B cell (primary cell): ENCODE measurements at regions not wholly inside any gene's neighbourhood (a gene's known extent, or its start where the extent isn't known, plus 50 kb on each side); places are given as distances from the start of the nearest gene placed in this dataset.

Source experiments
- ATAC-seq: fragments of 200-7000 bp; cut with Tn5 transposase; one replicate; pipeline ENCODE4 v1.10.0; 2021; ENCODE audit warnings: low read depth, mild to moderate bottlenecking, moderate number of reproducible peaks, moderate library complexity
- CTCF ChIA-PET: fragments of 350-600 bp; sonication (Branson Sonifier 250); formaldehyde crosslinking; loops from one replicate; lab custom pipeline; 2021; ENCODE audit warnings: antibody characterized with exemption, inconsistent platforms; lab: Charles Lee
- POLR2A ChIA-PET: fragments of 350-600 bp; sonication (Branson Sonifier 250); formaldehyde crosslinking; loops from one replicate; lab custom pipeline; 2021; ENCODE audit warnings: antibody characterized with exemption; lab: Charles Lee
- DNase-seq: peaks from one replicate; pipeline ENCODE4 v3.0.0; 2013
- H2AFZ ChIP-seq: 2 replicates; pipeline ENCODE4 v1.6.1; 2012; ENCODE audit warnings: mild to moderate bottlenecking, low read depth, low read length; ENCODE audit not compliant: insufficient read depth, poor library complexity, severe bottlenecking
- H3K27ac ChIP-seq, 2 donors: 1 replicate in 1 of 2; 2 replicates in 1 of 2; pipeline ENCODE4 v1.5.1; 2012 to 2013; ENCODE audit warnings: low read length in 2 of 2, mild to moderate bottlenecking in 2 of 2, moderate library complexity in 1 of 2
- H3K27me3 ChIP-seq, 4 experiments: fragments of 200-600 bp in 1 of 4; sonication (generic) in 1 of 4; replicated peaks in 1 of 4; 1 replicate in 2 of 4; 2 replicates in 2 of 4; pipeline versions ENCODE4 v1.6.1 to v1.7.0; 2013 to 2016; ENCODE audit warnings: low read length in 3 of 4, mild to moderate bottlenecking in 2 of 4, mixed read lengths in 1 of 4, moderate library complexity in 1 of 4; ENCODE audit not compliant: insufficient read depth in 4 of 4, control insufficient read depth in 3 of 4; ENCODE audit errors: control extremely low read depth in 1 of 4
- H3K36me3 ChIP-seq, 2 experiments: replicated peaks in 1 of 2; 1 replicate in 1 of 2; 2 replicates in 1 of 2; pipeline versions ENCODE4 v1.6.1 to v1.7.1; 2013; ENCODE audit warnings: low read length in 1 of 2; ENCODE audit not compliant: insufficient read depth in 2 of 2, control insufficient read depth in 1 of 2; ENCODE audit errors: control extremely low read depth in 1 of 2, extremely low read depth in 1 of 2
- H3K4me1 ChIP-seq, 2 donors: fragments of 200-600 bp in 1 of 2; sonication (generic) in 1 of 2; 1 replicate in 1 of 2; 2 replicates in 1 of 2; pipeline versions ENCODE4 v1.5.1 to v1.6.1; 2013 to 2017; ENCODE audit warnings: low read length in 2 of 2; ENCODE audit not compliant: control insufficient read depth in 2 of 2, insufficient read depth in 2 of 2
- H3K4me2 ChIP-seq: replicated peaks from 2 replicates; pipeline ENCODE3; 2012; ENCODE audit warnings: mild to moderate bottlenecking, low read depth, low read length; ENCODE audit not compliant: poor library complexity, severe bottlenecking
- H3K4me3 ChIP-seq, 5 experiments: fragments of 200-600 bp in 1 of 5; sonication (generic) in 1 of 5; 1 replicate in 3 of 5; 2 replicates in 2 of 5; pipeline versions ENCODE4 v1.5.1 to v1.7.0; 2011 to 2016; ENCODE audit warnings: low read length in 4 of 5, mild to moderate bottlenecking in 4 of 5, low read depth in 2 of 5, control low read depth in 1 of 5, moderate library complexity in 1 of 5; ENCODE audit not compliant: insufficient read depth in 1 of 5; ENCODE audit errors: control extremely low read depth in 1 of 5, extremely low read depth in 1 of 5
- H3K79me2 ChIP-seq: fragments of 200-600 bp; sonication (generic); one replicate; pipeline ENCODE4 v1.6.0; 2016; ENCODE audit warnings: low read length; ENCODE audit not compliant: control insufficient read depth, insufficient read depth
- H3K9ac ChIP-seq: fragments of 200-600 bp; sonication (generic); 2 replicates; pipeline ENCODE4 v1.6.1; 2017; ENCODE audit warnings: mild to moderate bottlenecking, low read length, moderate library complexity
- H3K9me3 ChIP-seq, 3 donors: one replicate each; pipeline versions ENCODE4 v1.6.1 to v1.7.1; 2013; ENCODE audit warnings: low read length in 2 of 3; ENCODE audit not compliant: control insufficient read depth in 2 of 3, insufficient read depth in 1 of 3; ENCODE audit errors: control extremely low read depth in 1 of 3
- H4K20me1 ChIP-seq: 2 replicates; pipeline ENCODE4 v1.6.0; 2012; ENCODE audit warnings: mild to moderate bottlenecking, low read length; ENCODE audit not compliant: insufficient read depth, control insufficient read depth, poor library complexity, severe bottlenecking
- H3K27ac Mint-ChIP-seq: one replicate; pipeline ENCODE4 v1.8.0; 2021; ENCODE audit warnings: mixed read lengths
- H3K27me3 Mint-ChIP-seq: one replicate; pipeline ENCODE4 v1.8.0; 2021; ENCODE audit warnings: mixed read lengths
- H3K4me1 Mint-ChIP-seq: one replicate; pipeline ENCODE4 v1.8.0; 2021; ENCODE audit warnings: mixed read lengths
- H3K4me3 Mint-ChIP-seq: one replicate; pipeline ENCODE4 v1.8.0; 2021; ENCODE audit warnings: mixed read lengths
- H3K9me3 Mint-ChIP-seq: one replicate; pipeline ENCODE4 v1.8.0; 2022; ENCODE audit warnings: mixed read lengths; ENCODE audit not compliant: insufficient read depth
- CTCF ChIP-seq: fragments of 200-600 bp; IDR thresholded peaks from one replicate; pipeline ENCODE4 v1.8.0; 2022; ENCODE audit warnings: antibody characterized with exemption, mild to moderate bottlenecking
- EZH2 ChIP-seq: IDR thresholded peaks from 2 replicates; pipeline ENCODE4 v1.6.1; 2012; ENCODE audit warnings: borderline replicate concordance, low read depth, mild to moderate bottlenecking, moderate library complexity, low read length; ENCODE audit not compliant: insufficient read depth, poor library complexity, severe bottlenecking
- WGBS: methylation state at CpG from one replicate; pipeline ENCODE4 v1.1.5; 2013; ENCODE audit warnings: missing lambda C conversion rate; ENCODE audit not compliant: insufficient coverage; 5-methylcytosine and 5-hydroxymethylcytosine counted together
- intact Hi-C: fragments of 100-400 bp; cut with micrococcal nuclease; formaldehyde crosslinking; loops from one replicate; pipeline ENCODE4 v1.10.0; 2022

DNA sequence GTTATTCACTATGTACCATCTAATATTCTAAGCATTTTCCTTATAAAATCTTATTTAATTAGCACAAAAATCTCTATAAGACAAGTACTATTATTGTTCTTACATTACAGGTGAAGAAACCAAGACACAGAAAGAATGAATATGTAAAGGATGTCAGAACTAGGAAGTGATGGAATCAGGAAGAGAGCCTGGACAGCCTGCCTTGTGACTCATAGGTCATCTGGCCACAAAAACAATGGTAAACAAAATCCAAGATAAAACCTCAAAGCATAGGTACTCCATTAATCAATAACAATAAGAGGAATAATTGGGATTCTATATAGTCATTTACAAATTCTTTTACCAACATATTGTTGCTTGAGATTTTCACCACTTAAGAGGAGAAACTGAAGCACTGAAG is 505.4 kb upstream of the PIK3C3 start:
- Histone ChIP-seq H3K9ac (no peak overlapping the region), H3K27me3 (no peaks in the 10 kb centered on the region), H3K36me3 (no peaks in the 10 kb centered on the region), H3K9me3 (peaks cover 0 to 2% (median 0%) of the 10 kb centered on the region in 3 donors), H3K4me3 (no peak overlapping the region), H4K20me1 (no peaks in the 10 kb centered on the region), H2AFZ (no peak overlapping the region), H3K79me2 (no peaks in the 10 kb centered on the region), H3K4me1 (no peaks in the 10 kb centered on the region), H3K27ac (no peak overlapping the region), H3K4me2 (no peak overlapping the region)
- ChIA-PET CTCF (no interaction called here), POLR2A (no interaction called here)
- ATAC-seq = no peak
- Mint-ChIP-seq H3K9me3 (no peaks in the 10 kb centered on the region), H3K27ac (no peak overlapping the region), H3K4me3 (no peak overlapping the region), H3K27me3 (no peaks in the 10 kb centered on the region), H3K4me1 (no peaks in the 10 kb centered on the region)
- no peak for TF ChIP-seq CTCF
- intact Hi-C loops = no loop called here
- no peak for DNase-seq

GRCh38 chr18:41444943-41445342 is 510.1 kb upstream of the PIK3C3 start:
- TF ChIP-seq CTCF (no peak), EZH2 (no peak)
- Histone ChIP-seq H3K4me3 (no peak overlapping the region), H3K9ac (no peak overlapping the region), H3K36me3 (no peaks in the 10 kb centered on the region), H3K27me3 (no peaks in the 10 kb centered on the region), H3K27ac (no peak overlapping the region), H3K4me1 (no peaks in the 10 kb centered on the region), H4K20me1 (no peaks in the 10 kb centered on the region), H3K4me2 (no peak overlapping the region), H3K9me3 (peaks cover 0 to 2% (median 0%) of the 10 kb centered on the region in 3 donors), H3K79me2 (no peaks in the 10 kb centered on the region), H2AFZ (no peak overlapping the region)
- Mint-ChIP-seq H3K27ac (no peak overlapping the region), H3K4me3 (no peak overlapping the region), H3K9me3 (peaks cover 10% of the 10 kb centered on the region), H3K4me1 (no peaks in the 10 kb centered on the region), H3K27me3 (no peaks in the 10 kb centered on the region)
- no peak for ATAC-seq
- DNase-seq = no peak
- intact Hi-C loops = no loop called here
- ChIA-PET CTCF (no interaction called here), POLR2A (no interaction called here)
- 91% methylated on average over 2 of the region's 2 CpGs for WGBS
